Panc1 (cell line): ENCODE measurements at regions not wholly inside any gene's neighbourhood (a gene's known extent, or its start where the extent isn't known, plus 50 kb on each side); places are given as distances from the start of the nearest gene placed in this dataset.

Experiments used
- ATAC-seq: fragments of 200-7000 bp; cut with Tn5 transposase; 2 replicates; pipeline ENCODE4 v1.9.1; 2020; ENCODE audit warnings: mild to moderate bottlenecking, moderate library complexity
- BruUV-seq: library from RNA; stranded (reverse); fragments of 400-500 nt; replicated peaks from 2 replicates; lab custom pipeline; 2021; lab: Mats Ljungman, UMichigan
- CTCF ChIA-PET: fragments of 300-600 bp; sonication (Branson Sonifier 250); formaldehyde crosslinking; loops from one replicate; lab custom pipeline; 2022; ENCODE audit warnings: antibody characterized with exemption; lab: Charles Lee
- POLR2A ChIA-PET: fragments of 300-600 bp; sonication (Branson Sonifier 250); formaldehyde crosslinking; loops from one replicate; lab custom pipeline; 2022; ENCODE audit warnings: antibody characterized with exemption; lab: Charles Lee
- DNase-seq: peaks from one replicate; pipeline ENCODE4 v3.0.0-alpha.2; 2010; ENCODE audit warnings: low read depth, low spot score
- H3K27ac ChIP-seq: 2 replicates; pipeline ENCODE4 v1.5.1; 2011; ENCODE audit warnings: mild to moderate bottlenecking, low read length, inconsistent platforms
- H3K27me3 ChIP-seq: fragments of 200-500 bp; sonication (Bioruptor generic); 2 replicates; pipeline ENCODE4 v1.6.0; 2014; ENCODE audit warnings: low read length, inconsistent platforms; ENCODE audit not compliant: control insufficient read depth, insufficient read depth
- H3K36me3 ChIP-seq: fragments of 200-500 bp; sonication (Bioruptor generic); 2 replicates; pipeline ENCODE4 v1.5.1; 2014; ENCODE audit warnings: inconsistent platforms, mild to moderate bottlenecking, low read length, moderate library complexity; ENCODE audit not compliant: control insufficient read depth, insufficient read depth
- H3K4me1 ChIP-seq: 2 replicates; pipeline ENCODE4 v1.5.1; 2011; ENCODE audit warnings: inconsistent platforms, mild to moderate bottlenecking, low read length, moderate library complexity; ENCODE audit not compliant: control insufficient read depth, insufficient read depth
- H3K4me3 ChIP-seq, 2 experiments: 2 replicates each; pipeline ENCODE4 v1.5.1; 2011 to 2012; ENCODE audit warnings: low read depth in 2 of 2, low read length in 2 of 2, mild to moderate bottlenecking in 2 of 2, inconsistent platforms in 1 of 2, moderate library complexity in 1 of 2
- H3K9me3 ChIP-seq: fragments of 200-500 bp; sonication (Bioruptor generic); 2 replicates; pipeline ENCODE4 v1.5.1; 2014; ENCODE audit warnings: low read depth, mild to moderate bottlenecking, inconsistent platforms, low read length, moderate library complexity; ENCODE audit not compliant: control insufficient read depth, insufficient read depth
- CTCF ChIP-seq: fragments of 450-650 bp; IDR thresholded peaks from 2 replicates; pipeline ENCODE4 v1.5.1; 2017; ENCODE audit warnings: mild to moderate bottlenecking
- POLR2AphosphoS5 ChIP-seq: IDR thresholded peaks from 2 replicates; pipeline ENCODE4 v1.6.1; 2012; ENCODE audit warnings: mild to moderate bottlenecking, low read depth, low read length, moderate library complexity
- REST ChIP-seq, 2 experiments: IDR thresholded peaks; 2 replicates each; pipeline ENCODE4 v1.6.1; 2011 to 2012; ENCODE audit warnings: low read depth in 2 of 2, control low read depth in 1 of 2, low read length in 1 of 2, mild to moderate bottlenecking in 1 of 2, moderate library complexity in 1 of 2; ENCODE audit not compliant: insufficient read depth in 1 of 2
- SIN3A ChIP-seq: IDR thresholded peaks from 2 replicates; pipeline ENCODE4 v1.6.1; 2012; ENCODE audit warnings: low read depth, mild to moderate bottlenecking, low read length, moderate library complexity, borderline replicate concordance; ENCODE audit not compliant: insufficient read depth
- TCF7L2 ChIP-seq: IDR thresholded peaks from 2 replicates; pipeline ENCODE4 v1.6.1; 2011; ENCODE audit warnings: mild to moderate bottlenecking, low read depth, low read length, inconsistent platforms
- in situ Hi-C: cut with HindIII; loops from 2 replicates; pipeline ENCODE4 v1.10.0; 2016; ENCODE audit warnings: low sequenced_read_pairs, low pct_unique_long_range_greater_than_20kb
- intact Hi-C: fragments of 100-400 bp; cut with micrococcal nuclease; formaldehyde crosslinking; loops from one replicate; pipeline ENCODE4 v1.10.0; 2022; ENCODE audit not compliant: unreplicated experiment

- H3K36me3 ChIP-seq = no peaks in the 10 kb centered on the region
- H3K4me3 ChIP-seq = no peak overlapping the region
- no peak for TF ChIP-seq SIN3A
- no peak for TF ChIP-seq POLR2AphosphoS5
- no peak for TF ChIP-seq CTCF
- TF ChIP-seq REST (IDR thresholded peaks at IDR 0.05; ENCODE audit: insufficient read depth in 1 of 2, low read depth in 2 of 2, low read length in 1 of 2) = no peak
- TF ChIP-seq TCF7L2 = no peak
- intact Hi-C loops = no loop called here
- no peak for DNase-seq
- H3K9me3 ChIP-seq = no peaks in the 10 kb centered on the region
- ChIA-PET POLR2A (no interaction called here), CTCF (no interaction called here)
- H3K27me3 ChIP-seq = 0 out of 2 replicates have a peak, but pooled peaks cover 3% of the 10 kb centered on the region
- BruUV-seq = no TSS peak
- in situ Hi-C loops = no loop called here
- no peaks in the 10 kb centered on the region for H3K4me1 ChIP-seq
- no peak for ATAC-seq
- H3K27ac ChIP-seq = no peak overlapping the region
Measured at GRCh38 chr20:23243791-23244155, 106.8 kb upstream of the NXT1 start.

- intact Hi-C loops (no loop called here), in situ Hi-C loops (no loop called here)
- Histone ChIP-seq H3K27me3 (no peaks in the 10 kb centered on the region), H3K9me3 (no peaks in the 10 kb centered on the region), H3K27ac (no peak overlapping the region), H3K4me3 (no peak overlapping the region), H3K36me3 (no peaks in the 10 kb centered on the region), H3K4me1 (no peaks in the 10 kb centered on the region)
- ChIA-PET CTCF (interaction anchor here (0.6 kb wide), 1 partner anchor 107 kb away, joined by 11 read pairs; no protein-coding TSS in a partner anchor), POLR2A (no interaction called here)
- no peak for ATAC-seq
- no TSS peak for BruUV-seq
- no peak for DNase-seq
- TF ChIP-seq CTCF (no peak), SIN3A (no peak), REST (IDR thresholded peaks at IDR 0.05; ENCODE audit: insufficient read depth in 1 of 2, low read depth in 2 of 2, low read length in 1 of 2) (no peak), POLR2AphosphoS5 (no peak), TCF7L2 (no peak)
Measured at GRCh38 chr20:23242556-23243180, 107.9 kb upstream of the NXT1 start.
